ENCODE measurements at regions not wholly inside any gene's neighbourhood (a gene's known extent, or its start where the extent isn't known, plus 50 kb on each side); places are given as distances from the start of the nearest gene placed in this dataset.

- no peak for TF ChIP-seq MAX (IDR thresholded peaks at IDR 0.05)
- TF ChIP-seq CTCF (IDR thresholded peaks at IDR 0.05; ENCODE audit: low read depth, low read length, missing input control), result no peak
- no peak for TF ChIP-seq REST (IDR thresholded peaks at IDR 0.05)
- TF ChIP-seq JUND (IDR thresholded peaks at IDR 0.05), result no peak
- TF ChIP-seq SP1 (IDR thresholded peaks at IDR 0.05), result no peak
- no peak for TF ChIP-seq RAD21 (IDR thresholded peaks at IDR 0.05)
- no peak for TF ChIP-seq FOXA1 (IDR thresholded peaks at IDR 0.05)
- TF ChIP-seq ZBTB33 (IDR thresholded peaks at IDR 0.05), result no peak
- no peak for TF ChIP-seq RXRA (IDR thresholded peaks at IDR 0.05)
Observed at GRCh38 chr10:22105270-22105669, 101.7 kb upstream of the DNAJC1 start.
